GM18870 (cell line): ENCODE measurements at regions not wholly inside any gene's neighbourhood (a gene's known extent, or its start where the extent isn't known, plus 50 kb on each side); places are given as distances from the start of the nearest gene placed in this dataset.
"Not testable (repeated sequence)": the region's sequence is repeated elsewhere in the genome, so short reads cannot be mapped to it uniquely, and the experiment has no call there.

Source experiments
- ATAC-seq: cut with Tn5 transposase; IDR thresholded peaks from one replicate; pipeline ENCODE4 v1.9.1; 2021; ENCODE audit warnings: moderate library complexity; ENCODE audit not compliant: unreplicated experiment

GRCh38 chr3:140863580-140864009 lies 78.0 kb upstream of the SLC25A36 start:
- no peak for ATAC-seq

- no peak for ATAC-seq
These were observed 71.3 kb upstream of the SLC25A36 start for GRCh38 chr3:140870351-140870750.

- ATAC-seq = no peak
These were observed 70.6 kb upstream of the SLC25A36 start for GRCh38 chr3:140871022-140871421.

GRCh38 chr3:140872165-140872564 lies 69.5 kb upstream of the SLC25A36 start:
- not testable (repeated sequence) for ATAC-seq

- no peak for ATAC-seq
These were observed 58.1 kb upstream of the SLC25A36 start for GRCh38 chr3:140883428-140884040.

GRCh38 chr3:140885697-140886096 lies 55.9 kb upstream of the SLC25A36 start:
- not testable (repeated sequence) for ATAC-seq
